NCI-H82 treated with DMSO at 0.1 percent for 48 hours (cell line): ENCODE measurements at regions not wholly inside any gene's neighbourhood (a gene's known extent, or its start where the extent isn't known, plus 50 kb on each side); places are given as distances from the start of the nearest gene placed in this dataset.
"Not testable (repeated sequence)": the region's sequence is repeated elsewhere in the genome, so short reads cannot be mapped to it uniquely, and the experiment has no call there.

Experiments used
- DNase-seq: peaks from one replicate; lab custom pipeline; 2025; ENCODE audit not compliant: unreplicated experiment; lab: John Stamatoyannopoulos, UW

DNA sequence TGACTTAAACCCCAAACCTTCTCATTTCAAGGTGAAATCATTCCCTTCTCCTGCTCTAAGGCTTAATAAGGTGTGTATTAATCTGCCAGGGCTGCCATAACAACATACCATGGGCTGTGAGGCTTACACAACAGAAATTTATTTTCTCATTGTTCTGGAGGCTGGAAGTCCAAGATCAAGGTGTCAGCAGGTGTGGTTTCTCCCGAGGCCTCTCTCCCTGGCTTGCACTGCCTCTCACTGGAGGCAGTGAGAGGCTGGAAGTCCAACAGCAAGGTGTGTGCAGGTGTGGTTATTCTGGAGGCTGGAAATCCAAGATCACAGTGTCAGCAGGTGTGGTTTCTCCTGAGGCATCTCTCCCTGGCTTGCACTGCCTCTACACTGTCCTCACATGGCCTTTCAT lies 280.3 kb upstream of the TUT7 start:
- DNase-seq: no peak

DNA sequence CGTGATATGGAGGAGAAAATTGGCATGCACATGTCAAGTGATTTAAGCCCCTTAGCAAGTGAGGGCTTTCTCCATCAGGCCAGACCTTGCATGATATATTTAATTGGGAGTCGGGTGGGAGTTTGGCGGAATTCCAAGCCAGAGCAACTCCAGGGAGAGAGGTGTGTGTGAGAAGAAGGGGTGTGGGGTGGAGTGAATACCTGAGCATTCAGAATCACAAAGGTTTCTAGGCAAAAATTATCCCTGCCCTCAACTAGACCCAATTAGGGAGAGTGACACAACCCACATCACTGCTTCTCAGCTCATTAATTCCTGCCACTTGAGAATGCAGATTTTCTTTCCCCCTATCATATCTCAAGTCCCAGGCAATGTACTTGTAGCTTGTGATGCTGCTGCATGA lies 279.7 kb upstream of the TUT7 start:
- no peak for DNase-seq

DNA sequence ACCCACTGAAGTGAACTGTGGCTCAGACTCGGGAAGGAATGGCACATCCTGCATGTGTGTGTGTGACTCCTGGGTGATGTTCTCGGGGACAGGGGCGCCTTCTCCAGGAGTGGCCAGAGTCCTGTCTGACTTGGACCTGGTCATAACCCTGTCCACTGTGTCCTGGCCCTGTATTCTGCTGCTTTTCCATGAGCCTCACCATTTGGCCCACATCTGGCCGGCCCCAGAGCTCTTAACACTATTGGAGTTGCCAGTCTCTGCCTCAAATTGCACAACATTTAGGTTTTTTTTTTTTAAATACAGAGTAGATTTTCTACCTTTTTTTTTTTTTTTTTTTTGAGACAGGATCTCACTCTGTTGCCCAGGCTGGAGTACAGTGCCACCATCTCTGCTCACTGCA lies 278.3 kb upstream of the TUT7 start:
- DNase-seq: no peak

DNA sequence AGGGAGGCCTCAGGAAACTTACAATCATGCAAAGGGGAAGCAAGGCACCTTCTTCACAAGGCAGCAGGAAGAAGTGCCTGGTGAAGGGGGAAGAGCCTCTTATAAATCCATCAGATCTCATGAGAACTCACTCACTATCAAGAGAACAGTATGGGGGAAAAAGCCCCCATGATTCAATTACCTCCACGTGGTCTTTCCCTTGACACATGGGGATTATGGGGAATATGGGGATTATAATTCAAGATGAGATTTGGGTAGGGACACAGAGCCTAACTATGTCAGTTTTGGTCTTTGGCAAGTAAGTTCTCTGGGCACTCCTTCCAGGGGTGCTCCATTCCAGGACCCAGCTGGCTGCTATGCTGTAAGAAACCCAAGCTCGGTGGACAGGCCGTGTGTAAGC lies 275.3 kb upstream of the TUT7 start:
- no peak for DNase-seq

DNA sequence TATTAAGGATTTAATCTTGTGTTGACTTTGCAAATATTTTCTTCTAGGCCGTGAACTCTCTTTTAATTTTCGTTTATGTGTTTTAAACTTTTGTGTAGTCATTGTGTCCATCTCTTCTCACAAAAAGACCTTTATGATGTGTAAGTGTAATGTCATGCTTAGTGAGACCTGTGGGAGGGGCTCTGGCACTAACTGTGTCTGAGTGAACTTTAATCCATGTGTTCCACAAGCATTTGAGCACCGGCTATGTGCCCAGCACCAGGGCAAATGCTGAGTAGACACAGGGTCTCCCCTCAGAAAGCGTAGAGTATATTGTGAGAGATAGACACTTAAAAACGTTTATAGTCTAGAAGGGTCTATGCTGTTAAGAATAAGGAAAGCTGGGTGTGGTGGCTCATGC lies 272.6 kb upstream of the TUT7 start:
- DNase-seq: no peak

DNA sequence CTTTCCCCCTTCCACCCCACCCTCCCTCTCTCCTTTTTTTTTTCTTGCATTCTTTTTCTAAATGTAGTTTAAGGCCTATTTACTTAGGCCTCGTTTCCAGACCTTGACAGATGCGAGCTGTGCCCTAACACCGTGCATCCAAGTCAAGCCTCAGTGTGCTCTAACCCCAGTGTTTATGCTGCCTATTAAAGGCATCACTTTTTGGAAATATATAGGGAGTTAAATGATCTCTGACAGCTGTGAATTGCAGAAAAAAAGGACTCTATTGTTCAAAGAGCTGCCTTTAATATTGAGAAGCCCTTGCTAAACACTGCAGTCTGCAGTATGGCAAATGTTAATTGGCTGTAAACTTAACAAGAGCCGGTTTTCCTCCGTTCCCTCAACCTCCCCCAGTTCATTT lies 270.4 kb upstream of the TUT7 start:
- no peak for DNase-seq

DNA sequence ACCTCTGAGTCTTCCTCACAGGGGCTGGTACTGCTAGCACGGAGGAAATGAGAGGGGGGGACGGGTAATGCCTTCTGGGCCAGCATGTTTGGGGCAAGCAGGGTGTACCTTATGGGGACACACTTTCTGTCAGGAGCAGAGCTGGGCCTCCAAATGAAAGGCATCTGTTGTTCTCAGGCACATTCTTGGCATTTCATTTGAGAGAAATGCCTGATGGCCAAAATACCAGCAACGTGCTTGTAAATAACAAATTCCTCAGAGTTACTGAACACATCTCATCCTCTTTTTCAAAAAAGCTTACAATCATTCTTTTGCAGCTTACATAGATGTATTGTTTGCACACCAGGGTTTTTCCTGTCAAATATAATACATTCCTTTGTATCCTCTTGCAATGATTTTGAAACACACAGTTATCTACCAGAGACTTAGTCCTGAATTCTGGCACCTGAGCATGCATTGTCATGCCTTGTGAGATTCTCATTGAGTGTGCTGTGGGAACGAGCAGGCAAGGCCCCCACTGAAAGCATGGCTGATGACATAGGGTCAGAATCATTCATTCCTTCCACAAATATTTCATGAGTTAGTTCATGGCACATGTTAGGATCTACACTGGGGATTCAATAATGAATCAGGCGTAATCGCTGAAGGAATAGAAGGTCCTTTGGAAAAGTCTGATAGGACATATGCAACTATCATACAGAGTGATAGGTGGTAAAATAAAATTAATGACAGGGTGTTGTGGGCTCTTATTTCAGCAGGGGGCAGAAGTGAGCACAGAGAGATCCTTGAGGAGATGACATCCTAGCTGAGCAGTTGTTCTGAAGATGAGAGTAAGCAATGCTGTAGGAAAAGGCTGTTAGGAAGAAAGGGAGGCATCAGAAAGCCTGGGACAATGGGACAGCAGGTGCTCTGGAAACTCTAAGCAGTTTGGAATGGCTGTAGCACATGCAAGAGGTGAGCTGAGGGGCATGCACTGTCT lies 260.9 kb upstream of the TUT7 start:
- DNase-seq: no peak

DNA sequence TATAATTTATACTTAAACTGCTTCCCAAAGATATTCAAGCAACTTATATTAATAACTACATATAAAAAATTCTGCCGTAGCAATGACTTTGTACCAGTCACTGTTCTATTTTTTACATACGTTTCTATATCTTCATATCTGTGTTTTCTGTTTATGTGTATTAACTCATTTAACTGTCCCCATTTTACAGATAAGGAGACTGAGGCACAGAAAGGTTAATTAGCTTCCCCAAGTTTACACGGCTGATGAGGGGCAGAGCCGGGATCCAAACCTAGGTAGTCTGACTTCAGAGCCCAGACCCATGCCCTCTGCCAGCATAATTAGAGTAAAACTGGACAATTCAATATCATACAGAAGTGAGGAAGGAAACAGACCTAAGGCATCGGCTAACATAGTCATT lies 259.7 kb upstream of the TUT7 start:
- DNase-seq: no peak

DNA sequence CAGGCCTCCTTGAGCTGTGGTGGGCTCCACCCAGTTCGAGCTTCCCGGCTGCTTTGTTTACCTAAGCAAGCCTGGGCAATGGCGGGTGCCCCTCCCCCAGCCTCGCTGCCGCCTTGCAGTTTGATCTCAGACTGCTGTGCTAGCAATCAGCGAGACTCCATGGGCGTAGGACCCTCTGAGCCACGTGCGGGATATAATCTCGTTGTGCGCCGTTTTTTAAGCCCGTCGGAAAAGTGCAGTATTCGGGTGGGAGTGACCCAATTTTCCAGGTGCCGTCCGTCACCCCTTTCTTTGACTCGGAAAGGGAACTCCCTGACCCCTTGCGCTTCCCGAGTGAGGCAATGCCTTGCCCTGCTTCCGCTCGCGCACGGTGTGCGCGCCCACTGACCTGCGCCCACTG lies 257.3 kb upstream of the TUT7 start:
- not testable (repeated sequence) for DNase-seq

DNA sequence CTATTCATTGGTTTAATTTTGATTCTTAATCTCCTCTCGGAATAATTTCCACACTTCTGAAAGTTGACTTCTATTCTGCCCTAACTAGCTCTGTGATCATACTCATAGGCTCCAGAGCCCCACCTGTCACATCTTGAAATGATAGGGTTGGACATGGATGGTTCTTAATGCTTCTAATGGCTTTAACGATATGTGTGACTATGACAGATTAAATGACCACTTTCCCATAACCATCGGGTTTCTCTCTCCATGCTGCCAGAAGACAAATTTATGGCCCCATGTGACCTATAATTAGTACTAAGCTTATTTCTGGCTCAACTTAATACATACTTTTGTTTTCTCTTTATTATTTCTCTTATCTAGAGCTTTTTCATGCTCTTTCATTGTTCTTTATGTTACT lies 251.1 kb upstream of the TUT7 start:
- no peak for DNase-seq

DNA sequence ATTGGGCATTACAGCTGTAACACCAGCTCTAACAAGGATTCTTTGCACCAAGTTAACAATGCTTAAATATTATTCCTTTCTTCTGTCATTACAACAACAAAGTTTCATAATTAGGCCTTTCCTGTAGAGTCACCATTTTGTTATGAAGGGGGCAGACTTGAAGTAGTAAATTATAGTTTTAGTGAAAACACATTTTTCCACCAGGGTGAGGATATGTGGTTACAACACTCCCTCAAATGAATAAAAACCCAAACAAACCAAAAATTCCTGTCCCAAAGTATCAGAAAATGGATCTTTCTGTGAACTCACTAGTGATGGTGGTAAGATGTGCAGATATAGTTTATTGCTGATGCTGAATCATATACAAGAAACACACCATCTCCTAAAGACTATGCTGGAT lies 250.5 kb upstream of the TUT7 start:
- no peak for DNase-seq

DNA sequence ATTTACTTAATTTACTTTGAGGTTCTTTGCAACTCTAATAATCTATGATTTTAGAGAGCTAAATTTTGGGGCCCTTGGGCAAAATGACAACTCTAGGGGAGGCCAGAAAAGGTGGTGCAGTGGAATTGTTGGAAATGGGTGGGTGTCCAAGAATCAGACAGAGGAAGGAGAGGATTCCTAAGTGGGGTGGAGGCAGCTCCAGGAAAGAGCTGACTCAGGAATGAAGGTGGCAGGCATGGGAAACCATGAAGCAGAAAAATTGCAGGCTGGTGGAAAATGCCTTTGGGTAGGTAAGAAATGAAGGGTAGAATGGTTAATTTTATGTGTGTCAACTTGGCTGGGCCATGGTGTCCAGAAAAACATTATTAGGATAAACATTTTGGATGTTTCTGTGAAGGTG lies 248.5 kb upstream of the TUT7 start:
- DNase-seq: no peak

DNA sequence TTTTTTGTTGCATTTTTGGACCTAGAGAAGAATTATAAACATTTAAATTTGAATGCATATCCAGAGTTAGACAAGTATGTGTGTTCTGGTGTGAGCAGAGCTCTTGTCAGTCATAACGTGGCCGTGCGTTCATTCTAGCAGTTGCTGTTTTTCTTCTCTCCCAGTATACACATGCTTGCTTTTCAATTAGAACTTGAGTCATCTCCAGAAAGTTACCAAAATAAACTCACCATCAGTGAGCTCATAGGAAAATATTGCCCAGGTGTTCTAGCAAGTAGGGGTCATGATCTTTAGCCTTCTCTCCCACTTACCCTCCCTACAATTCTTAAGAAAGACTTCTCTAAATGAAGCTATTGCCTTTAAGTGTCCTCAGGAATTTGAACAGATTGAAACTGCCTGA lies 247.5 kb upstream of the TUT7 start:
- DNase-seq: no peak

DNA sequence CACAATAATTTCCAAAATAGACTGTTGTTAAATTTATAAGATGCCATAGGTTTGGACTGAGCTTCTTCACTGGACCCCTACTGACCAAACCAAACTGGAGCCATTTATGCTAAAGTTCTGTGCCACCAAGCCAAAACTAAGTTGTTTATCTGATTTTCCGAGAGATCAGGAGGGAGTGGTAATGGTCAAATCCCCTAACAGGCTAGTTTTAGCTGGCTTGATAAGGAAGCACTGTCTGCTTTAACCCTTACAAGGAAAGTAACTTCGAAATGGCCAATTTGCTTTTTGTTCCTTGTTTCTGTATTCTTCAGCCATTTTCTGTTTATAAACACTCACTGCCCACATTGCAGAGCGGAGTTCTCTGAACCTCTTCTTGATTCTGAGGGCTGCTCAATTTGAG lies 246.8 kb upstream of the TUT7 start:
- DNase-seq: no peak

DNA sequence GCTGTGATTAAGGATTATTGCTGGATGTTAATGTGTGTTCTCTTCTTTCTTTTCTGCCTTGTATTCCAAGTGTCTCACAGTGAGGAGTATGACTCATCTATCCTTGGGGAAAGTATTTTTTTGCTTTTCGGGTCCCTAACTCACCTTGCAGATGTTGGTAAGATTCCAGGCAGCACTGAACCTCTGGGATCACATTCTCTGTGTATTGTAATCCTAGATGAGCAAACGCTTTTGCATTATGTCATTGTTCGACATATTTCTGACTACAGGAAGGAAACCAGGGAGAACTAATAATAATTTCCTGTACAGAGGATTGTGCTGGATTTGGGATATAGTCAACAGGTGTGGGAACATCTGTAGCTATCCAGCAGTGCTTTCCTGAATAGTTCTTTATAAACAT lies 246.1 kb upstream of the TUT7 start:
- DNase-seq: no peak

DNA sequence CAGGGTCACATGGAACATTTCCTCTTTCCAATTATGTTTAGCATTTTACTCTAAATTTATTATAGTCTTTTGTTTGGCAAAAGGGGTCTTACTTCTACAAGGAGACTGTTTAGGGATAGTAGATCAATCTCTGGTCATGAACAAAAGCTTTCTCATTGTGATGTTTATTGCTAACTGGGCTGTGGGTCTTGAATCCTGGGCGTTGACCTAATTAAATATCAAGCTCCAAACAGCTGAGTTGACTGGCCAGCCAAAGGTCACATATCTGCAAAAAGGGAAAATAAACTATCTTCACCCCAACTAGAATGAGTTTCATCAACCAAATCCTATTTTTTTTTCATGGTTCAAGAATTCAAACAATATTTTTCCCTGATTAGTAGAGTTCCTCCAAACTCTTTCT lies 245.4 kb upstream of the TUT7 start:
- no peak for DNase-seq

DNA sequence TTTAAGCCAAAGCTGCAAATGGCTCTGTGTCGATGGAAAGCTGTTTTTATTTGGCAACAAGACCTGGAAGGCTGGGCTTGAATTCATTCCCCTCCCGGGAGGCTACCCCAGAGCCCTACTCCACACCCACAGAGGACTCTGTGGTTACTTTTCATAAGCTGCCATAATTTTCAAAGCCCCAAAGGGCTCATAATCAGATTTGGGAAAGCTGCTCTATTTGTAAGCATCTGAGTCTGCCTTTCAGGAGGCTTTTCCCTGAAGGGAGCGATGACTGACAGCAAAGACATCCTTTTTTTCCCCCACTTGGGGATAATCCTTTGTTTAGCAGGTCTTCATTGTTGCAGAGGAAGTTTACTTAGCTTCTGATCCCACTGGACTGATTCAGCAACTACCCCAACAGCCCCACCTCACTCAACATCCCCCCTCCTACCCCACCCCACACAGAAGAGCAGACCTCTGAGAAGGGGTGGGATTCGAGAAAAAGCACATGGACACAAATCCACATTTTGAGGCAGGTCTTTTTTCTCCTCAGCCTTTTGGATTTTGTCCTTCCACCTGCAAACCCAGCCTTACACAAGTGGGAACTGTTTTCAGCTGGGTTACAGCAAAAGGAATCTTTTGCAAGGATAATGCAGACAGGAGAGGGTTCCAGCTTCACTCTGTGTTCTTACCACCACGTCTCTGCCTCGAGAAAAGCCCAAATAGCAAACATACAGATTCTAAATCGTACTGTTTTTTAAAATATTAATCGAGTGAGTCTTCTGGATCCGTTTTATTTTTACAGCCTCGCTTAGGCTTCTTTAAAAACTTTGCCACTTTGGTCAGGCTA lies 244.4 kb upstream of the TUT7 start:
- no peak for DNase-seq

DNA sequence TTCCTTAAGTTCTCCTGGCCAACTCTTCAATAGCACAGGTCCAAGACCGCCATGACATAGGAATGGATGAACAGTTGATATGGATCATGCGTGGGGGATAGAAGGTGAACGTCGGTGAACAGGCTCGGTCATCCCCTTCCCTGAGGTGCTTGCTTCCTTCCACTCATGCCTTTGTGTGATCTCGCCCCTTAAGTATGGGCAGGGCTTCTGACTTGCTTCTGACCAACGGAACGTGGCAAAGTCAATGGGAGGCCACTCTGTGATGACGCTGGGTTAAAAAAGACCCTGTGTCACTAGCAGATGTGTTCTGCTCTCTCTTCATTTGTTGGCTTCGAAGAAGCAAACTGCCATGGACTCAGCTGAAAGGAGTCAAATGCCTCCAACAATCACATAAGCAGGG lies 240.5 kb upstream of the TUT7 start:
- DNase-seq: no peak

DNA sequence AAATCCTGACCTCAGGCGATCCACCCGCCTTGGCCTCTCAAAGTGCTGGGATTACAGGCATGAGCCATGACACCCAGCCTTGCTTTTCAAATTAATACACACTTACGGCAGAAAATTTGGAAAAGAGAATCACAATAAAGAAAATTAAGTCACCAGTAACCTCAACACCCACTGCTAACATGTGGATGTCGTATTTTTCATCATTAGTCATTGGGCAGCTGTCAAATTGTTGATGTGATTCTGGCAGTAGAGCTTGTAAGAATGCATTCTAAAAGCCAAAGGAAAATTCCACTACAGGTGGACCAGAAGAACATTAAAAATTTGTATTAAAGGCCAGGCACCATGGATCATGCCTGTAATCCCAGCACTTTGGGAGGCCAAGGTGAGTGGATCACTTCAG lies 237.3 kb upstream of the TUT7 start:
- no peak for DNase-seq

DNA sequence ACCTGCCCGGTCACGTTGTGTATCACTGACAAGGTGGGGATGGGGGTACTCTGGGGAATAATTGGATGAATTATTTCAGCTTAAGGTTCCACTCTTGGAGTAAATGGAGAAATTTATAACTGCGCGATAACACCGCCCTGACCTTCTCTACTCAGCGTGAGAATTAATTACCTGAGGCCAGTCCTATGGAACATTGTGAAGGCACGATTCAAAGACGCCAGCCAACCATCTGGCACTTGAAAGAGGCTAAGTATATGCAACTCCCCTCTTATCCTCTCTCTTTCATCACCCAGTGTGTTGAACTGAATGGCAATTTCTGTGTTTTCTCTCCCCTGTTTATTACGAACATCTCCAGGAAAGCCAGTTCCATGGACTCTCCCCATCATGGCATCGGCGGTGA lies 235.5 kb upstream of the TUT7 start:
- DNase-seq: no peak

DNA sequence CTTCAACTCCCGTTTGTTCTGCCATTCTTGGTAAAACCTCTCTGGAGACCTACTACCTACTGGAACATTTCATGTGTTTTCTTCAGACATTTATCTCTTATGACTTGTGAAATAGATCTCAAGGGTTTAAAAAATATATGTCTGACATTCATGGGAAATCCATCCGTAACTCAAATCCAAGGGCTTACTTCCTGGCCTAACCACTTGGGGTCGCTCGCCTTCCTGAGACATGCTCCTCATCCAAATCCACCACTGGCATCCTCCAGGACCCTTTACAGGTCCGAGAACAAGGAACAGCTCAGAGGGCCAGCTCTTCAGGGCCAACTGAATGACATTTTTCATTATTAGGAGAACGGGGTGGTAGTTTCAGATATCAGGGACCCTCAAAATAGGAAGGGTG lies 235.1 kb upstream of the TUT7 start:
- no peak for DNase-seq

DNA sequence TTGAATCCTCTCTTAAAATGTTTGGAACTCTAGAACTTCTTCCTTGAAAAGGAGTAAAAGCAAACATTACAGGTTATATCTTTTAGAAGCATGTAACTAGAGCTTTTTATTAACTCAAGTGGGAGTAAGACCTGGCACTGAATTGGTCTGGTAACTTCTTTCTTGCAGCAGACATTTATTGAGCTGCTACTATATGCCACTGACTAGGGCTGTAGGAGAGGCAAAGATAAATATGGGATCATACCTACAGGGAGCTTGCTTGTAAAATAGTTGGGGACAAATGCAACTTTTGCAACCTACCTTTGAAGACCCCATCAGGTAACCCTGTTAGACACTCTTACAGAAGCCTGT lies 231.9 kb upstream of the TUT7 start:
- no peak for DNase-seq
